ENCODE measurements at regions not wholly inside any gene's neighbourhood (a gene's known extent, or its start where the extent isn't known, plus 50 kb on each side); places are given as distances from the start of the nearest gene placed in this dataset.

DNA sequence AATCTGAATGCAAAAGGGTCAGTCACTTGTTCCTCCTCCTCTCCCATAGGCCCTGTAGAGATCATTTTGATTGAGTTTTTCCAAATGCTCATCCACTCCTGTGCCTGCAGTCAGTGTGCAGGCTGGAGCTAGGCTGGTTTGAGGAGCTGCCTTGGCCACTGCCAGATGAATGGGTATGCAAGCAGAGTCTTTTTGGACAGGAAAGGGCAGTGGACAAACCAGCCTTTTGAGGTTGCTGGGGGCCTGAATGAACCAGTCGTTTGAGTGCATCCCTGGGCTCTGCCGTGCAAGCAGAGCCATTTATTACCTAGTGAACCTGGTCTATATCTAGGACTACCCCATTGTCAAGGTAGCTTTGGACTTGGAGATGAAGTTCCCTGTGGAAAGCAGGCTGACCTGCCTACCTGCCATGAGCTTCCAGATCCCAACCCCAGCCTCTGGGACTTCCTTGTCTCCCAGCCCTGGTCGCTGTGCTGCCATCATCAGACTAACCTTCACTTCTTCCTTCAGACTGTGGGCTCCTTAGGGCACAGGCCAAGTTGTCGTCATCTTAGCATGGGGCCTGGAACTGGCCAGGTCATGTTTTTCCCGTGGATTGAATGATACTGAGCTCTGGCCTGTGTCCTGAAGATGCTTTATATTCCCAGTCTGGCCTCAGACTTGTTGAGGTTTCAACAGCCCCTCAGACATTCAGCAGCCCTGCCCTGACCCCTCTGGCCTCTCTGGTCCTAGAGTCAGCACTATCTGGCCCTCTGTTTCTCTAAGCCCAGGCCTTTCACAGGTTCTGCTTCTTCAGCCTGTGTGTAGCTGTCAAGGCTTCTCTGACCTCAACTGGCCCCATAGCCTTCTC, 55.5 kb upstream of the PRR23C start:
- TF ChIP-seq, protein P1, sequence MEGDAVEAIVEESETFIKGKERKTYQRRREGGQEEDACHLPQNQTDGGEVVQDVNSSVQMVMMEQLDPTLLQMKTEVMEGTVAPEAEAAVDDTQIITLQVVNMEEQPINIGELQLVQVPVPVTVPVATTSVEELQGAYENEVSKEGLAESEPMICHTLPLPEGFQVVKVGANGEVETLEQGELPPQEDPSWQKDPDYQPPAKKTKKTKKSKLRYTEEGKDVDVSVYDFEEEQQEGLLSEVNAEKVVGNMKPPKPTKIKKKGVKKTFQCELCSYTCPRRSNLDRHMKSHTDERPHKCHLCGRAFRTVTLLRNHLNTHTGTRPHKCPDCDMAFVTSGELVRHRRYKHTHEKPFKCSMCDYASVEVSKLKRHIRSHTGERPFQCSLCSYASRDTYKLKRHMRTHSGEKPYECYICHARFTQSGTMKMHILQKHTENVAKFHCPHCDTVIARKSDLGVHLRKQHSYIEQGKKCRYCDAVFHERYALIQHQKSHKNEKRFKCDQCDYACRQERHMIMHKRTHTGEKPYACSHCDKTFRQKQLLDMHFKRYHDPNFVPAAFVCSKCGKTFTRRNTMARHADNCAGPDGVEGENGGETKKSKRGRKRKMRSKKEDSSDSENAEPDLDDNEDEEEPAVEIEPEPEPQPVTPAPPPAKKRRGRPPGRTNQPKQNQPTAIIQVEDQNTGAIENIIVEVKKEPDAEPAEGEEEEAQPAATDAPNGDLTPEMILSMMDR (IDR thresholded peaks at IDR 0.05), result no peak
- TF ChIP-seq POLR2A (IDR thresholded peaks at IDR 0.05) (no peak), POLR2AphosphoS5 (IDR thresholded peaks at IDR 0.05) (no peak)

Measured in upper lobe of left lung (tissue), 4 donors.